ENCODE measurements at regions not wholly inside any gene's neighbourhood (a gene's known extent, or its start where the extent isn't known, plus 50 kb on each side); places are given as distances from the start of the nearest gene placed in this dataset.

DNA sequence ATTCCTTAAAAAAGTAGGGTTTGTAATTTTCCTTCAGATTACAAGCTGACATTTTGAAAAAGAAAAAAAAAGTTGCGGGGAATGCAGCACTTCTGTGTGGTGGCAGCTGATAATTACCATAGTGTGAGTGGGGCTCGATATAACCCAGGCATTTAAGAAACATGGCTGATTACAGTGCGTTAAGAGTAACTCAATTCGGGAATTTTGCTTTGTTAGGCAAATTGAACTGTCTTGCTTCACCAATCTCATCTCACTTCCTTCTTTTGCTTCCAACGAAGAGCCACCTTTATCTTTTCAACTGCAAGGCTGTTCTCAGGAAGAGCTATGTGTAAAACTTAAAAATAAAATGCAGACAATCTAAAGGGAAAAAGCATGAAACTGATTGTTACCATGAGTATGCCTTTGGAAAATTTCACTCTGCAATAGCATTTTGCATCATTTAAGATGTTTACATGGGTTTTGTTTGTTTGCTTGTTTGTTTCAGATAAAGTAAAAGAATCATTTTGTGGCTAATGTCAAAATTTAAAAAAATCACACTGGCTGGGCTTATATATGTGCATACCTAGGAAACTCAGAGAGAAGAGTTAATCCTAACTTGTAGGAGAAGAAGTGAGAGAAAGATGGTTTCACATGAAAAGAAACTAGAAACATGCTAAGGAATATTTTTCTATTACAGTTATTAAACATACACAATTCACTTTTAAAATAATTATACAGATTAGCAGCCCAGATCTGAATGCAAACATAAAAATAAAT is 295.9 kb upstream of the ATP2B1 start:
- DNase-seq (ENCODE audit: insufficient read length) (no peak), FAIRE-seq (no peak)
- TF ChIP-seq POLR2AphosphoS5 (IDR thresholded peaks at IDR 0.05; ENCODE audit: low read depth, low read length): no peak
- no peak for TF ChIP-seq POLR2A (IDR thresholded peaks at IDR 0.05; ENCODE audit: low read depth, low read length)
- no peak for TF ChIP-seq TAF1 (IDR thresholded peaks at IDR 0.05; ENCODE audit: borderline replicate concordance, low read depth, low read length)

- no peak for TF ChIP-seq POLR2A (IDR thresholded peaks at IDR 0.05; ENCODE audit: low read depth, low read length)
- TF ChIP-seq TAF1 (IDR thresholded peaks at IDR 0.05; ENCODE audit: borderline replicate concordance, low read depth, low read length): no peak
- TF ChIP-seq POLR2AphosphoS5 (IDR thresholded peaks at IDR 0.05; ENCODE audit: low read depth, low read length): no peak
- DNase-seq (ENCODE audit: insufficient read length) (no peak), FAIRE-seq (no peak)
Measured at GRCh38 chr12:90003688-90004087, 295.1 kb upstream of the ATP2B1 start.

DNA sequence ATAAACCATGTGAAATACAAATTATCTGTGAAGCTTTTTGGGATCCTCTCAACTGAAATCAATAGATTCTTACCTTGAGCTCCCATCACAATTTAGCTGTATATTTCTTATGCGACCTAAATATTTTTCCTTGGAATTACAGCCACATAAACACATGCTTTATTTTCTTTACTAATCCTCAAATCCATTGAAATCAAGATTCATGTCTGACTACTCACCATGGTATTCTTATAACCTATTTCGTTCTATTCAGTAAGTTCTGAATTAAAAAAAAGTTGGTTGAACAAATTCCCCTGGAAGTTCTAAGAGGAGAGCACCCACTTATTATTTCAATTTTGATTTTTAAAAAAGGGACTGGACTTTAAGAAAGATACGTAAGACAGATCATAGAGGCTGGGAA is 292.1 kb upstream of the ATP2B1 start:
- FAIRE-seq (no peak), DNase-seq (ENCODE audit: insufficient read length) (no peak)
- TF ChIP-seq POLR2AphosphoS5 (IDR thresholded peaks at IDR 0.05; ENCODE audit: low read depth, low read length) (no peak), TAF1 (IDR thresholded peaks at IDR 0.05; ENCODE audit: borderline replicate concordance, low read depth, low read length) (no peak), POLR2A (IDR thresholded peaks at IDR 0.05; ENCODE audit: low read depth, low read length) (no peak)

DNA sequence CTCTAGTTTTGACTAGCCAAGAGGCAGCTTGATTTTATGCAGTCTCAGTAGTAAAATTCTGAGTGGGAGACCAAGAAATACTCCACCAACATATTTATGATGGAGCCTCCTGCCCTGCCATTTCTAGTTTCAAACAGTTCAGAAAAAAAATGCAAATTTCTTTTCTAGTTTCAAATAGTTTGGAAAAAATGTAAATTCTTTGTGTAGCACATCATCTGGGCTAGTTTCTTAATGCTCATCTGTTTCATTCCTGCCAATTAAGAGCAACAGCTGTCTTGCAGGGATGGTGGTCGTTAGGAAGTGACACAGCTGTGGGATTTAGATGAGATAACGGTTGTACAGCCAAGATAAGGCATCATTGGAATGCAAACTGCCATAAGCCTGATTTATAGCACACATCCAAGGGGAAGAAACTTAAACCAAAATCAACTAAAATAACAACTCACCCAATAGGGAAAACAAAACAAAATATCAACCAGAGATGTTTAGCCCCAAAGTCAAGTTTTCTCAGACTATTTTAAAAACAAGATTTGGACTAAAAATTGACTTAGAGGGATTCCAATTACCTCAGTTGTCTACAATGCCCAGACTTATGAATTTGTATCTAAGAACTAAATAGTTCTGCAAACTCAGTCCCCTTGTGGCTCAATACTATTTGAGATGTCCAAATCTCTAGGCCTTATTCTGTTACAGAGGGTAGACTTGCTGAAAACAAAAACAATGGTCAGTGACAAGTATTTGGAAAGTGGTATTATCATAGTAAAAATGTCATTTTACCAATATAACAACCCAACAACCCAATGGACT is 291.3 kb upstream of the ATP2B1 start:
- no peak for TF ChIP-seq POLR2A (IDR thresholded peaks at IDR 0.05; ENCODE audit: low read depth, low read length)
- TF ChIP-seq POLR2AphosphoS5 (IDR thresholded peaks at IDR 0.05; ENCODE audit: low read depth, low read length): no peak
- TF ChIP-seq TAF1 (IDR thresholded peaks at IDR 0.05; ENCODE audit: borderline replicate concordance, low read depth, low read length): no peak
- FAIRE-seq: no peak
- DNase-seq (ENCODE audit: insufficient read length): no peak

GRCh38 chr12:89995870-89996269 is 287.2 kb upstream of the ATP2B1 start:
- TF ChIP-seq TAF1 (IDR thresholded peaks at IDR 0.05; ENCODE audit: borderline replicate concordance, low read depth, low read length) (no peak), POLR2AphosphoS5 (IDR thresholded peaks at IDR 0.05; ENCODE audit: low read depth, low read length) (no peak), POLR2A (IDR thresholded peaks at IDR 0.05; ENCODE audit: low read depth, low read length) (no peak)

DNA sequence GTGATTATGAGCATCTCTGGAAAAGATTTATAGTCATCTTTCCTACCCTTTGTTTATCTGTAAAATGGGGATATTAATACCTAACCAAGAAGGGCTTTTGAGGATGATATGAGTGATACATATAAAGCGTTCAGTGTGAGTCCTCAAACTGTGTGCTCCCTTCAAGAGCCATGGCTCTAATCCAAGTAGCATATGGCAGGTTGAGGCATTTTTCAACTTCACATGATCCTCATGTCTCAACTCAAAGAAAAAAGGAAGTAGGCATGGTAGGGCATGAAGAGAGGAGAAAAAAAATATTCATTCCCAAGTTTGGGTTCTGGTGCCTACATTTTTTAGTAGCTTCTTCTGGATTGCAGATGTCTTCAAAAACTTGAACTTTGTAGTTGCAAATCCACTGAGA is 286.3 kb upstream of the ATP2B1 start:
- FAIRE-seq (no peak), DNase-seq (ENCODE audit: insufficient read length) (no peak)

More at GRCh38 chr12:89995870-89996269, 287.2 kb upstream of the ATP2B1 start:
- FAIRE-seq: no peak
- DNase-seq (ENCODE audit: insufficient read length): no peak

GRCh38 chr12:89993632-89994031 is 285.0 kb upstream of the ATP2B1 start:
- FAIRE-seq (no peak), DNase-seq (ENCODE audit: insufficient read length) (no peak)
- no peak for TF ChIP-seq POLR2A (IDR thresholded peaks at IDR 0.05; ENCODE audit: low read depth, low read length)

More for the DNA sequence above, 286.3 kb upstream of the ATP2B1 start:
- TF ChIP-seq POLR2AphosphoS5 (IDR thresholded peaks at IDR 0.05; ENCODE audit: low read depth, low read length): no peak
- TF ChIP-seq TAF1 (IDR thresholded peaks at IDR 0.05; ENCODE audit: borderline replicate concordance, low read depth, low read length): no peak
- no peak for TF ChIP-seq POLR2A (IDR thresholded peaks at IDR 0.05; ENCODE audit: low read depth, low read length)

DNA sequence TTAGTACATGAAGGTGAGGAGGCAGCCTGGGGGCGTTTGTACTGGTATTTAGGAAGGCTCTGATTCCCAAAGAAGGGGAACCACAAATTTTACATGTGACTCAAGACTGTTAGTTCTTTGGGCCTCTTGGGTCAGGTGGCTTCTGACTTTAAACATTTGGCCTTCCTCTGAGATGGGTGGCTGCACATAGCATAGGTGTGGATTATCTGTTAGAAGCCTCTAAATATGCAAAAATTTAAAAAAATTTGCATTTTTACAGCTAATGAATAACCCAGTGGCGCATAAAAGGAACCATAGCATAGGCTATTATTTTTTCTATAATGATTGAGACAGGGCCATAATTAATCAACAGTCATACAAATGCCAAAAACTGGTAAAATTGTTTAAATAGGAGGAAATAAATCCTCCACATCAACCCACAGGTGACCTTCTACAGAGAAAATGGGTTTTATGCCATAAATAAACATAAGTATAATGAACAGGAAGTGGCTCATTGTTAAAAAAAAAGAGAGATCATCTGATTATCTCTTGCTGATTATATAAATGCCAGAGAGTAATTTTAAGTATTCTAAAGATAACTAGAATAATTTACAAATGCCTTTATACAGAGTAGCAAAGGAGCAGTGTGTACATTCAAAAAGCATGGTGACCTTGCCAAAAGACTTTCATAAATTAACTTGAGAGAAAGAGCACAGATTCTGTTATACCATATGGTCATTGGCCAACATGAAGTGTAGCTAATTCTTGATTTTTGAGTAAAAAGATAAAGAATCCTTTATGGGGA is 284.2 kb upstream of the ATP2B1 start:
- FAIRE-seq (no peak), DNase-seq (ENCODE audit: insufficient read length) (no peak)
- TF ChIP-seq TAF1 (IDR thresholded peaks at IDR 0.05; ENCODE audit: borderline replicate concordance, low read depth, low read length) (no peak), POLR2A (IDR thresholded peaks at IDR 0.05; ENCODE audit: low read depth, low read length) (no peak), POLR2AphosphoS5 (IDR thresholded peaks at IDR 0.05; ENCODE audit: low read depth, low read length) (no peak)

GRCh38 chr12:89991807-89992590 is 283.4 kb upstream of the ATP2B1 start:
- no peak for FAIRE-seq
- TF ChIP-seq POLR2AphosphoS5 (IDR thresholded peaks at IDR 0.05; ENCODE audit: low read depth, low read length): no peak
- no peak for TF ChIP-seq TAF1 (IDR thresholded peaks at IDR 0.05; ENCODE audit: borderline replicate concordance, low read depth, low read length)
- TF ChIP-seq POLR2A (IDR thresholded peaks at IDR 0.05; ENCODE audit: low read depth, low read length): no peak
- no peak for DNase-seq (ENCODE audit: insufficient read length)

GRCh38 chr12:89988188-89988915 is 279.7 kb upstream of the ATP2B1 start:
- DNase-seq (ENCODE audit: insufficient read length) (no peak), FAIRE-seq (no peak)
- TF ChIP-seq TAF1 (IDR thresholded peaks at IDR 0.05; ENCODE audit: borderline replicate concordance, low read depth, low read length) (no peak), POLR2AphosphoS5 (IDR thresholded peaks at IDR 0.05; ENCODE audit: low read depth, low read length) (no peak), POLR2A (IDR thresholded peaks at IDR 0.05; ENCODE audit: low read depth, low read length) (no peak)
